Neural progenitor cell (in vitro differentiated cells): ENCODE measurements at regions not wholly inside any gene's neighbourhood (a gene's known extent, or its start where the extent isn't known, plus 50 kb on each side); places are given as distances from the start of the nearest gene placed in this dataset.

Experiments
- DNase-seq: peaks from one replicate; pipeline ENCODE4 v3.0.0-alpha.2; 2016; ENCODE audit warnings: low spot score
- H2AFZ ChIP-seq: fragments of 200-600 bp; sonication (generic); replicated peaks from 2 replicates; pipeline ENCODE4 v1.6.1; 2016; ENCODE audit warnings: antibody characterized with exemption
- H3F3A ChIP-seq: fragments of 200-600 bp; sonication (generic); 2 replicates; pipeline ENCODE4 v1.6.1; 2016; ENCODE audit warnings: antibody characterized with exemption, low read depth
- H3K27ac ChIP-seq: fragments of 200-600 bp; sonication (generic); 2 replicates; pipeline ENCODE4 v1.5.1; 2016; ENCODE audit warnings: mild to moderate bottlenecking
- H3K27me3 ChIP-seq: fragments of 200-600 bp; sonication (generic); 2 replicates; pipeline ENCODE4 v1.6.1; 2016; ENCODE audit warnings: mild to moderate bottlenecking, moderate library complexity
- H3K36me3 ChIP-seq: fragments of 200-600 bp; sonication (generic); 2 replicates; pipeline ENCODE4 v1.5.1; 2016
- H3K4me1 ChIP-seq: fragments of 200-600 bp; sonication (generic); 2 replicates; pipeline ENCODE4 v1.6.1; 2016; ENCODE audit warnings: mixed run types
- H3K4me2 ChIP-seq: fragments of 200-600 bp; sonication (generic); 2 replicates; pipeline ENCODE4 v1.6.1; 2016
- H3K4me3 ChIP-seq: fragments of 200-600 bp; sonication (generic); 2 replicates; pipeline ENCODE4 v1.5.1; 2016
- H3K79me2 ChIP-seq: fragments of 200-600 bp; sonication (generic); 2 replicates; pipeline ENCODE4 v1.6.1; 2016; ENCODE audit warnings: low read depth
- H3K9ac ChIP-seq: fragments of 200-600 bp; sonication (generic); 2 replicates; pipeline ENCODE4 v1.6.1; 2016
- H3K9me3 ChIP-seq: fragments of 200-600 bp; sonication (generic); 2 replicates; pipeline ENCODE4 v1.5.1; 2016; ENCODE audit warnings: low read depth
- H4K20me1 ChIP-seq: fragments of 200-600 bp; sonication (generic); 2 replicates; pipeline ENCODE4 v1.6.1; 2016; ENCODE audit warnings: low read depth
- H3K27ac Mint-ChIP-seq: 3 replicates; pipeline ENCODE4 v1.8.0; 2021; ENCODE audit warnings: mixed read lengths
- H3K27me3 Mint-ChIP-seq: 2 replicates; pipeline ENCODE4 v1.8.0; 2022; ENCODE audit warnings: low read depth, mild to moderate bottlenecking, inconsistent platforms, moderate library complexity, mixed read lengths; ENCODE audit not compliant: insufficient read depth
- H3K36me3 Mint-ChIP-seq: 3 replicates; pipeline ENCODE4 v1.8.0; 2021; ENCODE audit warnings: mixed read lengths
- H3K4me1 Mint-ChIP-seq: 3 replicates; pipeline ENCODE4 v1.8.0; 2021; ENCODE audit warnings: mixed read lengths
- H3K4me3 Mint-ChIP-seq: 3 replicates; pipeline ENCODE4 v1.8.0; 2021; ENCODE audit warnings: mild to moderate bottlenecking, moderate library complexity, mixed read lengths
- H3K9me3 Mint-ChIP-seq: 3 replicates; pipeline ENCODE4 v1.8.0; 2020; ENCODE audit warnings: mixed read lengths
- EZH2 ChIP-seq: fragments of 200-600 bp; sonication (generic); IDR thresholded peaks from 2 replicates; pipeline ENCODE4 v1.6.1; 2017; ENCODE audit warnings: antibody characterized with exemption, mild to moderate bottlenecking, moderate library complexity
- EZH2phosphoT487 ChIP-seq: fragments of 200-600 bp; sonication (generic); IDR thresholded peaks from 2 replicates; pipeline ENCODE4 v1.6.1; 2017; ENCODE audit warnings: antibody characterized with exemption
- TF ChIP-seq, protein P1 (sequence below): fragments of 200-600 bp; sonication (generic); IDR thresholded peaks from 2 replicates; pipeline ENCODE4 v1.5.1; 2017; ENCODE audit warnings: antibody characterized with exemption, mild to moderate bottlenecking

DNA sequence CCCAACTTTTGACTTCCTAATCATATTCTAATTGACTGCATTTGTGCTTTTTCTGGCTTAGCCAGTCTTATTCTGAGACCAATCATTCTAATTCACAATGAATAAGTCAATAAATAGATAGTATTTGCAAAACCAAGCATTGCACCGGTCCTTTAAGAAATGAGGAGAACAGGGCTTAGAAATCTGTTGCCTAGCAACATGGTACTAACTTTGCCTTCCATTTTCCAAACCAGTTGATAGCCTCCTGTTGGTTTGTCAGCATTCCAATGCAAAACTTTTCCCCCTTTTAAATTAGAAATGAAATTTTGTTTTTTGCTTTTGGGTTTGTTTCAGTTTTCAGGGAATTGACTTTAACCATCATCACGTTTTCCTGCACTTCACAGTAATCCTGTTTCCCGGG, 603.5 kb upstream of the NRP1 start:
- no peak overlapping the region for H3K4me2 ChIP-seq
- H3K4me3 ChIP-seq = no peak overlapping the region
- H3K4me1 Mint-ChIP-seq = peaks cover 36% of the 10 kb centered on the region
- no peak overlapping the region for H3K27ac Mint-ChIP-seq
- no peak overlapping the region for H3K27ac ChIP-seq
- no peaks in the 10 kb centered on the region for H3K9me3 ChIP-seq
- H3F3A ChIP-seq = no peaks in the 10 kb centered on the region
- H3K4me1 ChIP-seq = no peaks in the 10 kb centered on the region
- no peaks in the 10 kb centered on the region for H3K36me3 Mint-ChIP-seq
- H3K9me3 Mint-ChIP-seq = no peaks in the 10 kb centered on the region
- no peak for DNase-seq
- H3K79me2 ChIP-seq = no peaks in the 10 kb centered on the region
- no peaks in the 10 kb centered on the region for H4K20me1 ChIP-seq
- no peak for TF ChIP-seq EZH2phosphoT487
- no peak for TF ChIP-seq EZH2
- TF ChIP-seq, protein P1, sequence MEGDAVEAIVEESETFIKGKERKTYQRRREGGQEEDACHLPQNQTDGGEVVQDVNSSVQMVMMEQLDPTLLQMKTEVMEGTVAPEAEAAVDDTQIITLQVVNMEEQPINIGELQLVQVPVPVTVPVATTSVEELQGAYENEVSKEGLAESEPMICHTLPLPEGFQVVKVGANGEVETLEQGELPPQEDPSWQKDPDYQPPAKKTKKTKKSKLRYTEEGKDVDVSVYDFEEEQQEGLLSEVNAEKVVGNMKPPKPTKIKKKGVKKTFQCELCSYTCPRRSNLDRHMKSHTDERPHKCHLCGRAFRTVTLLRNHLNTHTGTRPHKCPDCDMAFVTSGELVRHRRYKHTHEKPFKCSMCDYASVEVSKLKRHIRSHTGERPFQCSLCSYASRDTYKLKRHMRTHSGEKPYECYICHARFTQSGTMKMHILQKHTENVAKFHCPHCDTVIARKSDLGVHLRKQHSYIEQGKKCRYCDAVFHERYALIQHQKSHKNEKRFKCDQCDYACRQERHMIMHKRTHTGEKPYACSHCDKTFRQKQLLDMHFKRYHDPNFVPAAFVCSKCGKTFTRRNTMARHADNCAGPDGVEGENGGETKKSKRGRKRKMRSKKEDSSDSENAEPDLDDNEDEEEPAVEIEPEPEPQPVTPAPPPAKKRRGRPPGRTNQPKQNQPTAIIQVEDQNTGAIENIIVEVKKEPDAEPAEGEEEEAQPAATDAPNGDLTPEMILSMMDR = no peak
- no peak overlapping the region for H3K9ac ChIP-seq
- no peaks in the 10 kb centered on the region for H3K27me3 ChIP-seq
- H2AFZ ChIP-seq = no peak overlapping the region
- no peaks in the 10 kb centered on the region for H3K27me3 Mint-ChIP-seq
- H3K4me3 Mint-ChIP-seq = no peak overlapping the region
- H3K36me3 ChIP-seq = no peaks in the 10 kb centered on the region

DNA sequence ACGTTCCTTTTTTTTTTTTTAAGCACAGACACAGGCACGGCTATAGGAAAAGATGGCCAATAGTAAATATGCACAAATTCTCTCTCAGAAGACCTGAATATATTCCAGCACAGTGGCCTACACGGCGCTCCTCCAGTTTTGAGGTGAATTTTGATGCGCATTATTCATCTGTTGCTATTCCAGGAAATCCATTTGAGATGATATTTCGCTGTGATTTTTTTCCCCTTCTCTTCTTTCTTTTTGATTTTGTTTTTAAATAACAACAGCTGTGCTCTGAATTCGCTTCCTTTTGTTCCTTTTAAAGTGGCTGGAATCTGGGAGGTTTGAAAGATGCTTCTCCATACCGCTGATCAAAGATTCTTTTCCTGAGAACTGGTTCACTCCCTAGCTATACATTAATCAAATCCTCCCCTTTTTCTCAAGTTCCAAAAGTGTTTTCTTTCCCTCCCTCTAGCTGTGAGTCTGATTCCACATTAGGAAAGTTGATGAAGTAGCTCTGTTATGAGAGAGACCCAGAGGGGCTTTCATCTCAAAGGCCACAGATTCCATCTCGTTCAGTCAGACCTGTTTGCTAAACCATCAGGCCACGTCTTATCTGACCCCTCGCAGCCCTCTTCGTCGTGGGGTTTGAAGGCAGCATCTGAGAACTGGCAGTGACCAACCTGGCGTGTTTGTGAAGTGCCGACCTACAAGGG, 602.7 kb upstream of the NRP1 start:
- Mint-ChIP-seq H3K27ac (peak overlapping the region; percentile 11), H3K27me3 (no peaks in the 10 kb centered on the region), H3K4me3 (no peak overlapping the region), H3K4me1 (peaks cover 36% of the 10 kb centered on the region), H3K9me3 (no peaks in the 10 kb centered on the region), H3K36me3 (no peaks in the 10 kb centered on the region)
- H3K27ac ChIP-seq = no peak overlapping the region
- H3K9me3 ChIP-seq = no peaks in the 10 kb centered on the region
- TF ChIP-seq EZH2phosphoT487 (no peak), EZH2 (no peak)
- TF ChIP-seq, protein P1 = no peak
- H3K36me3 ChIP-seq = no peaks in the 10 kb centered on the region
- peak overlapping the region; percentile 77 for H2AFZ ChIP-seq
- no peaks in the 10 kb centered on the region for H3K4me1 ChIP-seq
- H3K4me3 ChIP-seq = no peak overlapping the region
- H3K79me2 ChIP-seq = no peaks in the 10 kb centered on the region
- H3K27me3 ChIP-seq = no peaks in the 10 kb centered on the region
- no peak for DNase-seq
- no peaks in the 10 kb centered on the region for H4K20me1 ChIP-seq
- H3K9ac ChIP-seq = no peak overlapping the region
- no peaks in the 10 kb centered on the region for H3F3A ChIP-seq
- H3K4me2 ChIP-seq = no peak overlapping the region

DNA sequence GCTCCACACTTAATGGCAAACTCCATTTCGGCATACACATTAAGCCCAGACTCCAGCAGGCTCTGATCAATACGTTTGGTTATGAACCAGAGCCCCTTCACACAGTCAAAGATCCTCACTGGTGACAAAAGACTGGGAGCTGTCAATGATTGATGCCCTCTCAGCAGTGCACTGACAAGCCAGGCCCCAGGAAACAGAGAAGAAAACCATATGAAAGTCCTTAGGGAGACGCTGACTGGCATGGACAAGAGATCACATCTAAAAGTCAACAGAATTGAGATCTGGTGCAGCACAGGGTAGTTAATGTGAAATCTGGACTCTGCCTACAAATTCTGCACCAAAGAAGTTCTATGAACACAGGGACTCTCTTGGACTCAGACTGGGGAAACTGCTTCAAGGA, 600.9 kb upstream of the NRP1 start:
- no peak overlapping the region for H3K27ac Mint-ChIP-seq
- H3K27me3 ChIP-seq = no peaks in the 10 kb centered on the region
- H3K79me2 ChIP-seq = no peaks in the 10 kb centered on the region
- no peaks in the 10 kb centered on the region for H3K9me3 ChIP-seq
- no peaks in the 10 kb centered on the region for H3K36me3 Mint-ChIP-seq
- TF ChIP-seq, protein P1 = no peak
- TF ChIP-seq EZH2phosphoT487 = no peak
- TF ChIP-seq EZH2 = no peak
- no peaks in the 10 kb centered on the region for H3K27me3 Mint-ChIP-seq
- no peak overlapping the region for H3K4me3 Mint-ChIP-seq
- H3K9me3 Mint-ChIP-seq = no peaks in the 10 kb centered on the region
- H3K4me1 ChIP-seq = no peaks in the 10 kb centered on the region
- H3K36me3 ChIP-seq = no peaks in the 10 kb centered on the region
- H3K4me2 ChIP-seq = no peak overlapping the region
- no peak overlapping the region for H3K4me3 ChIP-seq
- no peaks in the 10 kb centered on the region for H4K20me1 ChIP-seq
- DNase-seq = no peak
- no peaks in the 10 kb centered on the region for H3F3A ChIP-seq
- H2AFZ ChIP-seq = no peak overlapping the region
- H3K27ac ChIP-seq = no peak overlapping the region
- H3K4me1 Mint-ChIP-seq = peaks cover 36% of the 10 kb centered on the region
- H3K9ac ChIP-seq = no peak overlapping the region
